ENCODE measurements at regions not wholly inside any gene's neighbourhood (a gene's known extent, or its start where the extent isn't known, plus 50 kb on each side); places are given as distances from the start of the nearest gene placed in this dataset.

- TF ChIP-seq RAD21 (IDR thresholded peaks at IDR 0.05; ENCODE audit: low read depth) (no peak), TAF1 (IDR thresholded peaks at IDR 0.05; ENCODE audit: low read depth) (no peak), TEAD4 (IDR thresholded peaks at IDR 0.05) (no peak), FOXM1 (IDR thresholded peaks at IDR 0.05; ENCODE audit: borderline replicate concordance, low read depth) (no peak)
Observed at GRCh38 chr16:27712251-27712711, 162.3 kb downstream of the KATNIP start.

DNA sequence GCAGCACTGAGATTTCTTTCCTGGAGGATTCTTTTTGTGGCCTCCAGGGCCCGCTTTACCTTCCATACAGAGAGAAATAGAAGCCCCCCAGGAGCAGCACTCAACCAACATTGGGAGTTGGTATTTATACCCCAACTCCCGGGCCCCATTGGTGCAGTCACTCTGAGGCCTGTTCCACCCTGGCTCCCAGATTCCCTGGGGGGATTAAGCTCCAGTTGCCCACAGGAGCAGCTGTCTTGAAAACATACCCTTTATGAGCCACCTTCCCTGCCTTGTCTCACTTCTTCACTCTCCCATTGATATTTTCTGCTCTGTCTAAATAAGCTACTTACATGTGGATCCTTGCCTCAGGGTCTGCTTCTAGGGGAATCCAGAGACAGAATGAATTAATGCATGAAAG is 167.8 kb downstream of the KATNIP start:
- TF ChIP-seq USF1 (IDR thresholded peaks at IDR 0.05) (no peak), EGR1 (IDR thresholded peaks at IDR 0.05) (no peak), TEAD4 (IDR thresholded peaks at IDR 0.05) (no peak), RAD21 (IDR thresholded peaks at IDR 0.05; ENCODE audit: low read depth) (no peak), YY1 (IDR thresholded peaks at IDR 0.05; ENCODE audit: low read depth) (no peak), CREB1 (IDR thresholded peaks at IDR 0.05; ENCODE audit: low read depth) (no peak), EP300 (IDR thresholded peaks at IDR 0.05; ENCODE audit: borderline replicate concordance) (no peak), NFIC (IDR thresholded peaks at IDR 0.05) (no peak), ZBTB7A (IDR thresholded peaks at IDR 0.05; ENCODE audit: low read depth) (no peak), TCF12 (IDR thresholded peaks at IDR 0.05; ENCODE audit: low read depth) (no peak), TAF1 (IDR thresholded peaks at IDR 0.05; ENCODE audit: low read depth) (no peak), CEBPB (IDR thresholded peaks at IDR 0.05) (no peak), FOXM1 (IDR thresholded peaks at IDR 0.05; ENCODE audit: borderline replicate concordance, low read depth) (no peak)
- TF ChIP-seq, protein P1, sequence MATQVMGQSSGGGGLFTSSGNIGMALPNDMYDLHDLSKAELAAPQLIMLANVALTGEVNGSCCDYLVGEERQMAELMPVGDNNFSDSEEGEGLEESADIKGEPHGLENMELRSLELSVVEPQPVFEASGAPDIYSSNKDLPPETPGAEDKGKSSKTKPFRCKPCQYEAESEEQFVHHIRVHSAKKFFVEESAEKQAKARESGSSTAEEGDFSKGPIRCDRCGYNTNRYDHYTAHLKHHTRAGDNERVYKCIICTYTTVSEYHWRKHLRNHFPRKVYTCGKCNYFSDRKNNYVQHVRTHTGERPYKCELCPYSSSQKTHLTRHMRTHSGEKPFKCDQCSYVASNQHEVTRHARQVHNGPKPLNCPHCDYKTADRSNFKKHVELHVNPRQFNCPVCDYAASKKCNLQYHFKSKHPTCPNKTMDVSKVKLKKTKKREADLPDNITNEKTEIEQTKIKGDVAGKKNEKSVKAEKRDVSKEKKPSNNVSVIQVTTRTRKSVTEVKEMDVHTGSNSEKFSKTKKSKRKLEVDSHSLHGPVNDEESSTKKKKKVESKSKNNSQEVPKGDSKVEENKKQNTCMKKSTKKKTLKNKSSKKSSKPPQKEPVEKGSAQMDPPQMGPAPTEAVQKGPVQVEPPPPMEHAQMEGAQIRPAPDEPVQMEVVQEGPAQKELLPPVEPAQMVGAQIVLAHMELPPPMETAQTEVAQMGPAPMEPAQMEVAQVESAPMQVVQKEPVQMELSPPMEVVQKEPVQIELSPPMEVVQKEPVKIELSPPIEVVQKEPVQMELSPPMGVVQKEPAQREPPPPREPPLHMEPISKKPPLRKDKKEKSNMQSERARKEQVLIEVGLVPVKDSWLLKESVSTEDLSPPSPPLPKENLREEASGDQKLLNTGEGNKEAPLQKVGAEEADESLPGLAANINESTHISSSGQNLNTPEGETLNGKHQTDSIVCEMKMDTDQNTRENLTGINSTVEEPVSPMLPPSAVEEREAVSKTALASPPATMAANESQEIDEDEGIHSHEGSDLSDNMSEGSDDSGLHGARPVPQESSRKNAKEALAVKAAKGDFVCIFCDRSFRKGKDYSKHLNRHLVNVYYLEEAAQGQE (IDR thresholded peaks at IDR 0.05; ENCODE audit: low read depth), result no peak
- TF ChIP-seq, protein P2, sequence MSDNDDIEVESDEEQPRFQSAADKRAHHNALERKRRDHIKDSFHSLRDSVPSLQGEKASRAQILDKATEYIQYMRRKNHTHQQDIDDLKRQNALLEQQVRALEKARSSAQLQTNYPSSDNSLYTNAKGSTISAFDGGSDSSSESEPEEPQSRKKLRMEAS (IDR thresholded peaks at IDR 0.05), result no peak

- no peak for TF ChIP-seq YY1 (IDR thresholded peaks at IDR 0.05; ENCODE audit: low read depth)
- TF ChIP-seq RAD21 (IDR thresholded peaks at IDR 0.05; ENCODE audit: low read depth), result no peak
- TF ChIP-seq, protein P2 (IDR thresholded peaks at IDR 0.05), result no peak
- TF ChIP-seq EGR1 (IDR thresholded peaks at IDR 0.05), result no peak
- TF ChIP-seq EP300 (IDR thresholded peaks at IDR 0.05; ENCODE audit: borderline replicate concordance), result no peak
- no peak for TF ChIP-seq CREB1 (IDR thresholded peaks at IDR 0.05; ENCODE audit: low read depth)
- TF ChIP-seq NFIC (IDR thresholded peaks at IDR 0.05), result no peak
Observed at GRCh38 chr16:27718201-27719105, 168.5 kb downstream of the KATNIP start.

DNA sequence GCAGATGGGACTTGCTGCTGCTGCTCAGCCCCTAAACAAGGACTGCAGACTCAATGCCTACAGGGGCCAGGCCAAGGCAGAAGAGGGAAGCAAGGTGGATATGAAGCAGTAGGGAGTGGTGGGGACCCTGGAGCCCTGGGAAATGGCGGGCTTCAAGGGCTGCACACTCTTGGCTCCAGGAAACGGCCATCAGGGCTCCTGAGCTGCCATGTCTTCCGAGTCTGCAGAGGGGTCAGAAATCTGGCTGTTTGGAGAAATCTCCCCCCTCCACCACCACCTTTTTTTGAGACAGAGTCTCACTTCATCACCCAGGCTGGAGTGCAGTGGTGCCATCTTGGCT is 169.1 kb downstream of the KATNIP start:
- TF ChIP-seq CEBPB (IDR thresholded peaks at IDR 0.05) (no peak), TEAD4 (IDR thresholded peaks at IDR 0.05) (no peak), FOXM1 (IDR thresholded peaks at IDR 0.05; ENCODE audit: borderline replicate concordance, low read depth) (no peak), TCF12 (IDR thresholded peaks at IDR 0.05; ENCODE audit: low read depth) (no peak), TAF1 (IDR thresholded peaks at IDR 0.05; ENCODE audit: low read depth) (no peak), CREB1 (IDR thresholded peaks at IDR 0.05; ENCODE audit: low read depth) (no peak), EP300 (IDR thresholded peaks at IDR 0.05; ENCODE audit: borderline replicate concordance) (no peak), YY1 (IDR thresholded peaks at IDR 0.05; ENCODE audit: low read depth) (no peak), NFIC (IDR thresholded peaks at IDR 0.05) (no peak), EGR1 (IDR thresholded peaks at IDR 0.05) (no peak), ZBTB7A (IDR thresholded peaks at IDR 0.05; ENCODE audit: low read depth) (no peak), RAD21 (IDR thresholded peaks at IDR 0.05; ENCODE audit: low read depth) (no peak), USF1 (IDR thresholded peaks at IDR 0.05) (no peak)
- TF ChIP-seq, protein P1 (IDR thresholded peaks at IDR 0.05; ENCODE audit: low read depth), result no peak
- TF ChIP-seq, protein P2 (IDR thresholded peaks at IDR 0.05), result no peak

- no peak for TF ChIP-seq TAF1 (IDR thresholded peaks at IDR 0.05; ENCODE audit: low read depth)
- no peak for TF ChIP-seq USF1 (IDR thresholded peaks at IDR 0.05)
Observed at GRCh38 chr16:27720731-27721530, 171.0 kb downstream of the KATNIP start.
